GM12878 (cell line): ENCODE measurements at regions not wholly inside any gene's neighbourhood (a gene's known extent, or its start where the extent isn't known, plus 50 kb on each side); places are given as distances from the start of the nearest gene placed in this dataset.

Source experiments
- ATAC-seq: fragments of 200-7000 bp; cut with Tn5 transposase; 3 replicates; pipeline ENCODE4 v1.9.1; 2020; ENCODE audit warnings: mild to moderate bottlenecking, moderate library complexity
- BruUV-seq: library from RNA; stranded (reverse); fragments of 400-500 nt; replicated peaks from 2 replicates; lab custom pipeline; 2021; lab: Mats Ljungman, UMichigan
- CTCF ChIA-PET: fragments of 300-600 bp; sonication (Branson Sonifier 250); formaldehyde crosslinking; extraction: SDS; loops from one replicate; lab custom pipeline; 2021; ENCODE audit warnings: inconsistent platforms; lab: Yijun Ruan, JAX
- POLR2A ChIA-PET: fragments of 350-600 bp; formaldehyde crosslinking; extraction: SDS; loops from one replicate; lab custom pipeline; 2021; ENCODE audit warnings: inconsistent platforms; lab: Charles Lee
- RAD21 ChIA-PET: fragments of 300-600 bp; sonication (Branson Sonifier 250); formaldehyde crosslinking; loops from one replicate; lab custom pipeline; 2023; ENCODE audit warnings: antibody characterized with exemption; ENCODE audit not compliant: unreplicated experiment; lab: Charles Lee
- SMC1A ChIA-PET: fragments of 300-600 bp; sonication (Branson Sonifier 250); formaldehyde crosslinking; loops from one replicate; lab custom pipeline; 2023; ENCODE audit not compliant: unreplicated experiment, uncharacterized antibody; lab: Charles Lee
- DNase-seq: peaks from one replicate; pipeline ENCODE4 v3.0.0-alpha.2; 2011; ENCODE audit warnings: low read depth, low spot score
- FAIRE-seq: peaks from 3 replicates; lab custom pipeline; 2011; peaks lifted over from hg19 to GRCh38; lab: Jason Lieb, UNC
- H2AFZ ChIP-seq: 2 replicates; pipeline ENCODE4 v1.6.0; 2011; ENCODE audit warnings: low read depth, low read length, control low read depth; ENCODE audit not compliant: control insufficient read depth
- H3K27ac ChIP-seq: 2 replicates; pipeline ENCODE4 v1.5.1; 2011; ENCODE audit warnings: control low read depth; ENCODE audit not compliant: control insufficient read depth, insufficient read depth
- H3K27me3 ChIP-seq, 2 experiments: replicated peaks in 1 of 2; 2 replicates each; pipeline versions ENCODE4 v1.6.0 to v1.6.1; 2011; ENCODE audit warnings: low read length in 1 of 2; ENCODE audit not compliant: control insufficient read depth in 2 of 2, insufficient read depth in 2 of 2
- H3K36me3 ChIP-seq, 2 experiments: 2 replicates each; pipeline ENCODE4 v1.5.1; 2011; ENCODE audit warnings: low read length in 1 of 2; ENCODE audit not compliant: control insufficient read depth in 2 of 2, insufficient read depth in 2 of 2
- H3K4me1 ChIP-seq: 2 replicates; pipeline ENCODE4 v1.6.1; 2011; ENCODE audit warnings: mild to moderate bottlenecking, low read length, moderate library complexity, mixed read lengths; ENCODE audit not compliant: control insufficient read depth, insufficient read depth
- H3K4me2 ChIP-seq: 2 replicates; pipeline ENCODE4 v1.6.0; 2011; ENCODE audit warnings: control low read depth; ENCODE audit not compliant: control insufficient read depth, insufficient read depth
- H3K4me3 ChIP-seq: fragments of 200-600 bp; sonication (generic); 2 replicates; pipeline ENCODE4 v1.5.1; 2016
- H3K79me2 ChIP-seq: 2 replicates; pipeline ENCODE4 v1.6.0; 2011; ENCODE audit warnings: low read length; ENCODE audit not compliant: control insufficient read depth, insufficient read depth
- H3K9ac ChIP-seq: 2 replicates; pipeline ENCODE4 v1.8.0; 2011; ENCODE audit warnings: low read length, control low read depth, mixed read lengths; ENCODE audit not compliant: control insufficient read depth, insufficient read depth
- H3K9me3 ChIP-seq: replicated peaks from 3 replicates; pipeline ENCODE4 v1.5.1; 2011; ENCODE audit warnings: mild to moderate bottlenecking, low read length; ENCODE audit not compliant: control insufficient read depth, insufficient read depth
- H4K20me1 ChIP-seq: 2 replicates; pipeline ENCODE4 v1.6.0; 2011; ENCODE audit not compliant: control insufficient read depth, insufficient read depth
- BCL11A ChIP-seq: IDR thresholded peaks from 2 replicates; pipeline ENCODE4 v1.6.1; 2011; ENCODE audit warnings: low read depth, low read length
- KDM1A ChIP-seq: fragments of 200-600 bp; sonication (generic); IDR thresholded peaks from 2 replicates; pipeline ENCODE4 v1.6.1; 2016; ENCODE audit warnings: borderline replicate concordance
- SPI1 ChIP-seq: IDR thresholded peaks from 2 replicates; pipeline ENCODE4 v1.6.1; 2011; ENCODE audit warnings: low read depth, mild to moderate bottlenecking, low read length, moderate library complexity, borderline replicate concordance; ENCODE audit not compliant: insufficient read depth
- ZBED1 ChIP-seq: IDR thresholded peaks from 2 replicates; pipeline ENCODE4 v1.6.1; 2016; ENCODE audit warnings: borderline replicate concordance
- ZNF274 ChIP-seq: IDR thresholded peaks from one replicate; pipeline ENCODE4 v1.8.0; 2011; ENCODE audit not compliant: insufficient read length, insufficient read depth
- ZZZ3 ChIP-seq: IDR thresholded peaks from 2 replicates; pipeline ENCODE4 v1.6.1; 2011; ENCODE audit warnings: low read depth; ENCODE audit not compliant: control insufficient read depth, insufficient read length
- WGBS: methylation state at CpG from one replicate; pipeline ENCODE4 v1.1.6; 2016; ENCODE audit warnings: low lambda C conversion rate; ENCODE audit not compliant: insufficient replicate concordance, insufficient coverage; ENCODE audit errors: missing lambda C conversion rate; 5-methylcytosine and 5-hydroxymethylcytosine counted together
- in situ Hi-C: fragments of 300-500 bp; cut with MboI; formaldehyde crosslinking; loops from 9 replicates; pipeline ENCODE4 v1.14.3; 2018; ENCODE audit warnings: mixed read lengths
- intact Hi-C: fragments of 100-400 bp; cut with micrococcal nuclease; formaldehyde crosslinking; loops from one replicate; pipeline ENCODE4 v1.14.2; 2022; ENCODE audit not compliant: unreplicated experiment
- TF ChIP-seq, protein P1 (sequence below): fragments of 450-650 bp; IDR thresholded peaks from 2 replicates; pipeline ENCODE4 v1.6.1; 2016; ENCODE audit warnings: mild to moderate bottlenecking
- TF ChIP-seq, protein P2 (sequence below): fragments of 150-350 bp; IDR thresholded peaks from 2 replicates; pipeline ENCODE4 v1.6.1; 2016; ENCODE audit warnings: low read depth, low read length
- TF ChIP-seq, protein P3 (sequence below): IDR thresholded peaks from 2 replicates; pipeline ENCODE4 v1.6.1; 2011; ENCODE audit warnings: borderline replicate concordance, low read depth, mild to moderate bottlenecking, moderate library complexity, mixed read lengths, low read length; ENCODE audit not compliant: insufficient read depth; ENCODE audit errors: extremely low read length

DNA sequence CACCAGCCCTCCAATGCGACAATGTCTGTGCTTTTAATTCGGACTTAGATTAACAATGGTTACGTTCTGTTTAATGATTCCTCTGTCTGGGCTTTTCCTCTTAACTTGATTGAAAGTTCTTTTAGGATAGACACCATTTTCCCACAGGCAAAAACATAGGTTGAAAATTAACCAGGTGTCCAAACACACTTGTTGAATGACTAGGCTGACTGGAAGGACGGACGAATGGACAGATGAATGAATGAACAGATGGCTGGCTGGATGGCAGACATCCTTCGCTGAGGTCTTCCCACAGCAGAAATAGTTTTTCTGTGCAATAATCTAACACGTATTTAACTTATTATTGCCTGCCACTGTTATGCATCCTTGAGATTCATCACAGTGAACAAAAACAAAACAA is 298.8 kb downstream of the SRBD1 start:
- RAD21 ChIA-PET: no interaction called here
- POLR2A ChIA-PET: no interaction called here
- FAIRE-seq: no peak

More for the DNA sequence above, 298.8 kb downstream of the SRBD1 start:
- ChIA-PET CTCF (no interaction called here), SMC1A (no interaction called here)
- DNase-seq: no peak
- intact Hi-C loops (no loop called here), in situ Hi-C loops (no loop called here)
- WGBS: 57% methylated on average over 7 of the region's 7 CpGs
- H3K36me3 ChIP-seq: no peaks in the 10 kb centered on the region
- H3K4me1 ChIP-seq: no peaks in the 10 kb centered on the region
- no peak overlapping the region for H3K27ac ChIP-seq
- no peak overlapping the region for H3K4me2 ChIP-seq
- no peaks in the 10 kb centered on the region for H4K20me1 ChIP-seq
- H3K9me3 ChIP-seq: no peaks in the 10 kb centered on the region
- H3K27me3 ChIP-seq: no peaks in the 10 kb centered on the region; a peak in 1 of 4 replicates
- ATAC-seq: no peak
- no peak for TF ChIP-seq KDM1A
- TF ChIP-seq, protein P1, sequence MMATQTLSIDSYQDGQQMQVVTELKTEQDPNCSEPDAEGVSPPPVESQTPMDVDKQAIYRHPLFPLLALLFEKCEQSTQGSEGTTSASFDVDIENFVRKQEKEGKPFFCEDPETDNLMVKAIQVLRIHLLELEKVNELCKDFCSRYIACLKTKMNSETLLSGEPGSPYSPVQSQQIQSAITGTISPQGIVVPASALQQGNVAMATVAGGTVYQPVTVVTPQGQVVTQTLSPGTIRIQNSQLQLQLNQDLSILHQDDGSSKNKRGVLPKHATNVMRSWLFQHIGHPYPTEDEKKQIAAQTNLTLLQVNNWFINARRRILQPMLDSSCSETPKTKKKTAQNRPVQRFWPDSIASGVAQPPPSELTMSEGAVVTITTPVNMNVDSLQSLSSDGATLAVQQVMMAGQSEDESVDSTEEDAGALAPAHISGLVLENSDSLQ: no peak
- TF ChIP-seq, protein P2, sequence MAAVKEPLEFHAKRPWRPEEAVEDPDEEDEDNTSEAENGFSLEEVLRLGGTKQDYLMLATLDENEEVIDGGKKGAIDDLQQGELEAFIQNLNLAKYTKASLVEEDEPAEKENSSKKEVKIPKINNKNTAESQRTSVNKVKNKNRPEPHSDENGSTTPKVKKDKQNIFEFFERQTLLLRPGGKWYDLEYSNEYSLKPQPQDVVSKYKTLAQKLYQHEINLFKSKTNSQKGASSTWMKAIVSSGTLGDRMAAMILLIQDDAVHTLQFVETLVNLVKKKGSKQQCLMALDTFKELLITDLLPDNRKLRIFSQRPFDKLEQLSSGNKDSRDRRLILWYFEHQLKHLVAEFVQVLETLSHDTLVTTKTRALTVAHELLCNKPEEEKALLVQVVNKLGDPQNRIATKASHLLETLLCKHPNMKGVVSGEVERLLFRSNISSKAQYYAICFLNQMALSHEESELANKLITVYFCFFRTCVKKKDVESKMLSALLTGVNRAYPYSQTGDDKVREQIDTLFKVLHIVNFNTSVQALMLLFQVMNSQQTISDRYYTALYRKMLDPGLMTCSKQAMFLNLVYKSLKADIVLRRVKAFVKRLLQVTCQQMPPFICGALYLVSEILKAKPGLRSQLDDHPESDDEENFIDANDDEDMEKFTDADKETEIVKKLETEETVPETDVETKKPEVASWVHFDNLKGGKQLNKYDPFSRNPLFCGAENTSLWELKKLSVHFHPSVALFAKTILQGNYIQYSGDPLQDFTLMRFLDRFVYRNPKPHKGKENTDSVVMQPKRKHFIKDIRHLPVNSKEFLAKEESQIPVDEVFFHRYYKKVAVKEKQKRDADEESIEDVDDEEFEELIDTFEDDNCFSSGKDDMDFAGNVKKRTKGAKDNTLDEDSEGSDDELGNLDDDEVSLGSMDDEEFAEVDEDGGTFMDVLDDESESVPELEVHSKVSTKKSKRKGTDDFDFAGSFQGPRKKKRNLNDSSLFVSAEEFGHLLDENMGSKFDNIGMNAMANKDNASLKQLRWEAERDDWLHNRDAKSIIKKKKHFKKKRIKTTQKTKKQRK: no peak
- no peak for TF ChIP-seq ZZZ3
- TF ChIP-seq, protein P3, sequence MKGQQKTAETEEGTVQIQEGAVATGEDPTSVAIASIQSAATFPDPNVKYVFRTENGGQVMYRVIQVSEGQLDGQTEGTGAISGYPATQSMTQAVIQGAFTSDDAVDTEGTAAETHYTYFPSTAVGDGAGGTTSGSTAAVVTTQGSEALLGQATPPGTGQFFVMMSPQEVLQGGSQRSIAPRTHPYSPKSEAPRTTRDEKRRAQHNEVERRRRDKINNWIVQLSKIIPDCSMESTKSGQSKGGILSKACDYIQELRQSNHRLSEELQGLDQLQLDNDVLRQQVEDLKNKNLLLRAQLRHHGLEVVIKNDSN: no peak
- no peak for TF ChIP-seq SPI1
- TF ChIP-seq BCL11A: no peak
- TF ChIP-seq ZNF274: no peak
- TF ChIP-seq ZBED1: no peak
- no peak overlapping the region for H3K9ac ChIP-seq
- H2AFZ ChIP-seq: no peak overlapping the region
- no peak overlapping the region for H3K4me3 ChIP-seq
- H3K79me2 ChIP-seq: no peaks in the 10 kb centered on the region
- BruUV-seq: no TSS peak
